AG04450 (cell line): ENCODE measurements at regions not wholly inside any gene's neighbourhood (a gene's known extent, or its start where the extent isn't known, plus 50 kb on each side); places are given as distances from the start of the nearest gene placed in this dataset.

Source experiments
- CTCF ChIA-PET: fragments of 300-600, 350-600 bp; formaldehyde crosslinking; extraction: SDS; loops from one replicate; lab custom pipeline; 2022; ENCODE audit warnings: antibody characterized with exemption, inconsistent platforms; lab: Charles Lee
- POLR2A ChIA-PET: fragments of 350-600 bp; formaldehyde crosslinking; extraction: SDS; loops from one replicate; lab custom pipeline; 2021; ENCODE audit warnings: antibody characterized with exemption, inconsistent platforms; lab: Yijun Ruan, JAX
- DNase-seq: peaks from one replicate; pipeline ENCODE4 v3.0.0-alpha.2; 2011; ENCODE audit warnings: low read depth, low spot score
- H3K27ac ChIP-seq: one replicate; pipeline ENCODE4 v1.5.1; 2012; ENCODE audit warnings: low read depth, low read length, control low read depth
- H3K27me3 ChIP-seq: one replicate; pipeline ENCODE4 v1.6.0; 2012; ENCODE audit warnings: low read length; ENCODE audit not compliant: control insufficient read depth, insufficient read depth
- H3K4me3 ChIP-seq: 2 replicates; pipeline ENCODE4 v1.5.1; 2011; ENCODE audit warnings: mild to moderate bottlenecking, low read depth, low read length, control low read depth
- H3K9me3 ChIP-seq: 2 replicates; pipeline ENCODE4 v1.5.1; 2012; ENCODE audit warnings: low read length; ENCODE audit not compliant: control insufficient read depth, insufficient read depth
- TF ChIP-seq, protein P1 (sequence below): IDR thresholded peaks from 2 replicates; pipeline ENCODE4 v1.5.1; 2011; ENCODE audit warnings: low read depth, low read length, control low read depth, inconsistent platforms

- Histone ChIP-seq H3K27ac (no peak overlapping the region), H3K9me3 (peaks cover 3% of the 10 kb centered on the region; the same call in 1 of the 2 replicates), H3K27me3 (peaks cover 6% of the 10 kb centered on the region), H3K4me3 (no peak overlapping the region)
- DNase-seq, result no peak
- POLR2A ChIA-PET, result no interaction called here
- TF ChIP-seq, protein P1, sequence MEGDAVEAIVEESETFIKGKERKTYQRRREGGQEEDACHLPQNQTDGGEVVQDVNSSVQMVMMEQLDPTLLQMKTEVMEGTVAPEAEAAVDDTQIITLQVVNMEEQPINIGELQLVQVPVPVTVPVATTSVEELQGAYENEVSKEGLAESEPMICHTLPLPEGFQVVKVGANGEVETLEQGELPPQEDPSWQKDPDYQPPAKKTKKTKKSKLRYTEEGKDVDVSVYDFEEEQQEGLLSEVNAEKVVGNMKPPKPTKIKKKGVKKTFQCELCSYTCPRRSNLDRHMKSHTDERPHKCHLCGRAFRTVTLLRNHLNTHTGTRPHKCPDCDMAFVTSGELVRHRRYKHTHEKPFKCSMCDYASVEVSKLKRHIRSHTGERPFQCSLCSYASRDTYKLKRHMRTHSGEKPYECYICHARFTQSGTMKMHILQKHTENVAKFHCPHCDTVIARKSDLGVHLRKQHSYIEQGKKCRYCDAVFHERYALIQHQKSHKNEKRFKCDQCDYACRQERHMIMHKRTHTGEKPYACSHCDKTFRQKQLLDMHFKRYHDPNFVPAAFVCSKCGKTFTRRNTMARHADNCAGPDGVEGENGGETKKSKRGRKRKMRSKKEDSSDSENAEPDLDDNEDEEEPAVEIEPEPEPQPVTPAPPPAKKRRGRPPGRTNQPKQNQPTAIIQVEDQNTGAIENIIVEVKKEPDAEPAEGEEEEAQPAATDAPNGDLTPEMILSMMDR, result 0 out of 2 replicates have a peak, but pooled peaks have one; percentile 5
- CTCF ChIA-PET, result no interaction called here
Measured at GRCh38 chr10:34024693-34025425, 690.4 kb upstream of the NRP1 start.

- Histone ChIP-seq H3K4me3 (no peak overlapping the region), H3K27me3 (peaks cover 6% of the 10 kb centered on the region), H3K9me3 (peaks cover 3% of the 10 kb centered on the region; the same call in 1 of the 2 replicates), H3K27ac (no peak overlapping the region)
- ChIA-PET CTCF (no interaction called here), POLR2A (no interaction called here)
- DNase-seq, result no peak
- TF ChIP-seq, protein P1, result no peak
Measured at GRCh38 chr10:34024282-34024681, 689.8 kb upstream of the NRP1 start.

DNA sequence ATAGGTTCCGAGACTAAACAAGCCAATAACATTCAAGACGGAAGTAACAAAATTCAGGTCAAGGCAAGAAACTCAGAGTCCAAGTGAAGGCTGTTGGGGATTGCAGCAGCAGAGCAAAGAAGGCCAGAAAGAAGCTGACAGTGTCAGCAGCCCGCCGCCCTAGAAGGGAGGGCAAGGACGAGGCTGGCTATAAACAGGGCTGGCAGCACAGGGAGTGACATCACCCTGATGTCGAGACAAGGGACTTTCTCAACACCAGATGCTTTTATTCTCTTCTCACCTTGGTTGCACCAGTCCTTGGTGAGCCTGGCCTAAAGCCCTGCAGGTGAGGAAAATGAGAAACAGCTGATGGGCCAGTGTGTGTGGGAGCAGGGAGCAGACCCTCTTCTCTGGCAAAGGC, 687.7 kb upstream of the NRP1 start:
- DNase-seq, result no peak
- TF ChIP-seq, protein P1, result no peak
- peaks cover 3% of the 10 kb centered on the region; the same call in 1 of the 2 replicates for H3K9me3 ChIP-seq

GRCh38 chr10:34018784-34019183, 684.3 kb upstream of the NRP1 start:
- DNase-seq, result no peak
- Histone ChIP-seq H3K9me3 (no peaks in the 10 kb centered on the region), H3K27me3 (peaks cover 8% of the 10 kb centered on the region), H3K4me3 (no peak overlapping the region), H3K27ac (no peak overlapping the region)
- TF ChIP-seq, protein P1, result no peak
- POLR2A ChIA-PET, result no interaction called here
- CTCF ChIA-PET, result no interaction called here

More for the DNA sequence above, 687.7 kb upstream of the NRP1 start:
- ChIA-PET POLR2A (interaction anchor here (0.6 kb wide), 1 partner anchor 121 kb away, joined by 3 read pairs; no protein-coding TSS in a partner anchor), CTCF (no interaction called here)
- no peak overlapping the region for H3K27ac ChIP-seq
- peaks cover 6% of the 10 kb centered on the region for H3K27me3 ChIP-seq
- no peak overlapping the region for H3K4me3 ChIP-seq

GRCh38 chr10:34018129-34018528, 683.7 kb upstream of the NRP1 start:
- H3K4me3 ChIP-seq, result no peak overlapping the region
- ChIA-PET CTCF (interaction anchor here (0.7 kb wide), 1 partner anchor 70 kb away, joined by 3 read pairs; no protein-coding TSS in a partner anchor), POLR2A (no interaction called here)
- H3K27ac ChIP-seq, result no peak overlapping the region
- TF ChIP-seq, protein P1, result no peak
- H3K9me3 ChIP-seq, result no peaks in the 10 kb centered on the region
- DNase-seq, result no peak
- H3K27me3 ChIP-seq, result peaks cover 9% of the 10 kb centered on the region
